GM12878 (cell line): ENCODE measurements at regions not wholly inside any gene's neighbourhood (a gene's known extent, or its start where the extent isn't known, plus 50 kb on each side); places are given as distances from the start of the nearest gene placed in this dataset.
A peak's percentile ranks its signal among the peaks of the same experiment; 100 is the strongest.

Experiments used
- ATAC-seq: fragments of 200-7000 bp; cut with Tn5 transposase; 3 replicates; pipeline ENCODE4 v1.9.1; 2020; ENCODE audit warnings: mild to moderate bottlenecking, moderate library complexity
- BruUV-seq: library from RNA; stranded (reverse); fragments of 400-500 nt; replicated peaks from 2 replicates; lab custom pipeline; 2021; lab: Mats Ljungman, UMichigan
- CTCF ChIA-PET: fragments of 300-600 bp; sonication (Branson Sonifier 250); formaldehyde crosslinking; extraction: SDS; loops from one replicate; lab custom pipeline; 2021; ENCODE audit warnings: inconsistent platforms; lab: Yijun Ruan, JAX
- POLR2A ChIA-PET: fragments of 350-600 bp; formaldehyde crosslinking; extraction: SDS; loops from one replicate; lab custom pipeline; 2021; ENCODE audit warnings: inconsistent platforms; lab: Charles Lee
- RAD21 ChIA-PET: fragments of 300-600 bp; sonication (Branson Sonifier 250); formaldehyde crosslinking; loops from one replicate; lab custom pipeline; 2023; ENCODE audit warnings: antibody characterized with exemption; ENCODE audit not compliant: unreplicated experiment; lab: Charles Lee
- SMC1A ChIA-PET: fragments of 300-600 bp; sonication (Branson Sonifier 250); formaldehyde crosslinking; loops from one replicate; lab custom pipeline; 2023; ENCODE audit not compliant: unreplicated experiment, uncharacterized antibody; lab: Charles Lee
- DNase-seq: peaks from one replicate; pipeline ENCODE4 v3.0.0-alpha.2; 2011; ENCODE audit warnings: low read depth, low spot score
- FAIRE-seq: peaks from 3 replicates; lab custom pipeline; 2011; peaks lifted over from hg19 to GRCh38; lab: Jason Lieb, UNC
- H2AFZ ChIP-seq: 2 replicates; pipeline ENCODE4 v1.6.0; 2011; ENCODE audit warnings: low read depth, low read length, control low read depth; ENCODE audit not compliant: control insufficient read depth
- H3K27ac ChIP-seq: 2 replicates; pipeline ENCODE4 v1.5.1; 2011; ENCODE audit warnings: control low read depth; ENCODE audit not compliant: control insufficient read depth, insufficient read depth
- H3K27me3 ChIP-seq, 2 experiments: replicated peaks in 1 of 2; 2 replicates each; pipeline versions ENCODE4 v1.6.0 to v1.6.1; 2011; ENCODE audit warnings: low read length in 1 of 2; ENCODE audit not compliant: control insufficient read depth in 2 of 2, insufficient read depth in 2 of 2
- H3K36me3 ChIP-seq, 2 experiments: 2 replicates each; pipeline ENCODE4 v1.5.1; 2011; ENCODE audit warnings: low read length in 1 of 2; ENCODE audit not compliant: control insufficient read depth in 2 of 2, insufficient read depth in 2 of 2
- H3K4me1 ChIP-seq: 2 replicates; pipeline ENCODE4 v1.6.1; 2011; ENCODE audit warnings: mild to moderate bottlenecking, low read length, moderate library complexity, mixed read lengths; ENCODE audit not compliant: control insufficient read depth, insufficient read depth
- H3K4me2 ChIP-seq: 2 replicates; pipeline ENCODE4 v1.6.0; 2011; ENCODE audit warnings: control low read depth; ENCODE audit not compliant: control insufficient read depth, insufficient read depth
- H3K4me3 ChIP-seq: fragments of 200-600 bp; sonication (generic); 2 replicates; pipeline ENCODE4 v1.5.1; 2016
- H3K79me2 ChIP-seq: 2 replicates; pipeline ENCODE4 v1.6.0; 2011; ENCODE audit warnings: low read length; ENCODE audit not compliant: control insufficient read depth, insufficient read depth
- H3K9ac ChIP-seq: 2 replicates; pipeline ENCODE4 v1.8.0; 2011; ENCODE audit warnings: low read length, control low read depth, mixed read lengths; ENCODE audit not compliant: control insufficient read depth, insufficient read depth
- H3K9me3 ChIP-seq: replicated peaks from 3 replicates; pipeline ENCODE4 v1.5.1; 2011; ENCODE audit warnings: mild to moderate bottlenecking, low read length; ENCODE audit not compliant: control insufficient read depth, insufficient read depth
- H4K20me1 ChIP-seq: 2 replicates; pipeline ENCODE4 v1.6.0; 2011; ENCODE audit not compliant: control insufficient read depth, insufficient read depth
- EED ChIP-seq: sonication (generic); IDR thresholded peaks from 2 replicates; pipeline ENCODE4 v1.6.1; 2016; ENCODE audit warnings: antibody characterized with exemption, low read depth
- HCFC1 ChIP-seq: fragments of 150-350 bp; IDR thresholded peaks from 2 replicates; pipeline ENCODE4 v1.6.1; 2014; ENCODE audit warnings: low read length
- NKRF ChIP-seq: fragments of 450-650 bp; conservative IDR thresholded peaks from 2 replicates; pipeline ENCODE4 v1.6.1; 2017; ENCODE audit warnings: mild to moderate bottlenecking, moderate library complexity
- RAD21 ChIP-seq: IDR thresholded peaks from 2 replicates; pipeline ENCODE4 v1.6.1; 2011; ENCODE audit warnings: mild to moderate bottlenecking, low read depth, low read length, moderate library complexity; ENCODE audit not compliant: insufficient read depth
- RBBP5 ChIP-seq: fragments of 200-600 bp; sonication (generic); conservative IDR thresholded peaks from 2 replicates; pipeline ENCODE4 v1.6.1; 2016
- RFX5 ChIP-seq: IDR thresholded peaks from 2 replicates; pipeline ENCODE4 v1.6.1; 2011; ENCODE audit warnings: low read depth, low read length, improper control_type of control experiment
- SMAD5 ChIP-seq: IDR thresholded peaks from 2 replicates; pipeline ENCODE4 v1.6.1; 2016; ENCODE audit warnings: antibody characterized with exemption, low read depth
- TAF1 ChIP-seq: IDR thresholded peaks from 2 replicates; pipeline ENCODE4 v1.6.1; 2011; ENCODE audit warnings: mild to moderate bottlenecking, low read depth, low read length, borderline replicate concordance
- ZBTB40 ChIP-seq: fragments of 450-650 bp; IDR thresholded peaks from 2 replicates; pipeline ENCODE4 v1.6.1; 2016; ENCODE audit warnings: mild to moderate bottlenecking, moderate library complexity, borderline replicate concordance
- ZNF217 ChIP-seq: fragments of 450-650 bp; IDR thresholded peaks from 2 replicates; pipeline ENCODE4 v1.6.1; 2017; ENCODE audit warnings: antibody characterized with exemption, mild to moderate bottlenecking
- WGBS: methylation state at CpG from one replicate; pipeline ENCODE4 v1.1.6; 2016; ENCODE audit warnings: low lambda C conversion rate; ENCODE audit not compliant: insufficient replicate concordance, insufficient coverage; ENCODE audit errors: missing lambda C conversion rate; 5-methylcytosine and 5-hydroxymethylcytosine counted together
- in situ Hi-C: fragments of 300-500 bp; cut with MboI; formaldehyde crosslinking; loops from 9 replicates; pipeline ENCODE4 v1.14.3; 2018; ENCODE audit warnings: mixed read lengths
- intact Hi-C: fragments of 100-400 bp; cut with micrococcal nuclease; formaldehyde crosslinking; loops from one replicate; pipeline ENCODE4 v1.14.2; 2022; ENCODE audit not compliant: unreplicated experiment
- TF ChIP-seq, protein P1 (sequence below): fragments of 450-650 bp; IDR thresholded peaks from 2 replicates; pipeline ENCODE4 v1.6.1; 2017; ENCODE audit warnings: mild to moderate bottlenecking, moderate library complexity

DNA sequence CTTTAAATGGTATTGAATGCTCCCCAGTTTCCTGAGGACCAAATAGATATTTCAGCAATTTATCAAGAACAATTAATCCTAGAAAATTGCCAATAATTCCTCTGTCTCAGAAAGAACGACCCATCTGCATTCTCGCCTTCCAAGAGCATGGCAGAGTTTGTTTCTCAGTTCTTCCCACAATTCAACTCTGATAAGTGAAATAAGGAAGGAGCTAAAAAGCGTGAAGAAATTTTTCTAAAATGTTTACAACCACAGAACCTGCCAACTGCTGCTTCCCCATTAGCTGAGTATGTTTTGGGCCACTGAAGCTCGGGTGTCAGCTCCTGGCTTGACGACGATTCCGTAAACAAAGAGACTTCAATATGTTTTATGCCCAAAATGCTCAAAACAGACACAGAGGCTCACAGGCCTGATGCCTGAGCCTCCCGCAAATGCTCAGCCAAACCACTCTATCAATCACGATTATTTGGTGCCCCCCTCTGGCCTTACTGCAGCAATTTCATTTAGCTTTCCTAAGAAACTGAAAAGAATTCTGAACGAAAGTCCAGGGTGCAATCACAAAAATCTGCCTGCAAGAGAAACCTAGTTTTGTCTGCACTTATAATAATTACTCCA lies 259.2 kb upstream of the CCDC54 start (continued):
- no peak for TF ChIP-seq TAF1
- TF ChIP-seq ZBTB40, result no peak
- TF ChIP-seq HCFC1, result no peak
- no peak for TF ChIP-seq ZNF217
- TF ChIP-seq RAD21, result peak; percentile 71

DNA sequence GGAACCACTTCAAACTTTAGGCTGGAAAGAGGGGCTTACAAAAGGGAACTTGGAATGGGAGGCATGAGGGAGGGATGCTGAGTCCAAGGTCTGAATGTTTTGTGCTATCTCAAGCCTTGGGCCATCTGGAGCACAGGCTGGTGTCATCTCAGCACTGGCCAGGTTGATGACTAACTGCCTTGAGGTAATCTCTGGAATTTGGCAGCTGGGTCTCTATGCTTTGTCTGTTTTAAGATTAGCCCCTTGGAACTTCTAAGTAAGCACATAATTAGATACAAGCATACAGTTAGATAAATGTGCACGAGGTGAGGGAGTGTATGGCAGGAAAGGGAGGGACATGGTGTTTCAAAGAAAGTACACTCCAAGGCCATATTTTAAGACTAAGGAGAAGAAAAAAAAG lies 252.4 kb upstream of the CCDC54 start:
- no peaks in the 10 kb centered on the region for H3K36me3 ChIP-seq
- no peaks in the 10 kb centered on the region for H4K20me1 ChIP-seq
- 0% methylated on average over 1 of the region's 1 CpG for WGBS
- H3K79me2 ChIP-seq, result no peaks in the 10 kb centered on the region
- H3K9me3 ChIP-seq, result no peaks in the 10 kb centered on the region
- intact Hi-C loops, result no loop called here
- in situ Hi-C loops, result no loop called here
- SMC1A ChIA-PET, result no interaction called here
- ATAC-seq, result no peak
- no peak overlapping the region for H3K4me3 ChIP-seq
- CTCF ChIA-PET, result no interaction called here
- H3K4me1 ChIP-seq, result no peaks in the 10 kb centered on the region
- no peak for FAIRE-seq
- no peak overlapping the region for H3K4me2 ChIP-seq
- no peak for DNase-seq
- no peaks in the 10 kb centered on the region for H3K27me3 ChIP-seq
- no peak for TF ChIP-seq NKRF
- TF ChIP-seq EED, result no peak
- no peak for TF ChIP-seq RFX5
- no peak for TF ChIP-seq RBBP5
- TF ChIP-seq, protein P1, sequence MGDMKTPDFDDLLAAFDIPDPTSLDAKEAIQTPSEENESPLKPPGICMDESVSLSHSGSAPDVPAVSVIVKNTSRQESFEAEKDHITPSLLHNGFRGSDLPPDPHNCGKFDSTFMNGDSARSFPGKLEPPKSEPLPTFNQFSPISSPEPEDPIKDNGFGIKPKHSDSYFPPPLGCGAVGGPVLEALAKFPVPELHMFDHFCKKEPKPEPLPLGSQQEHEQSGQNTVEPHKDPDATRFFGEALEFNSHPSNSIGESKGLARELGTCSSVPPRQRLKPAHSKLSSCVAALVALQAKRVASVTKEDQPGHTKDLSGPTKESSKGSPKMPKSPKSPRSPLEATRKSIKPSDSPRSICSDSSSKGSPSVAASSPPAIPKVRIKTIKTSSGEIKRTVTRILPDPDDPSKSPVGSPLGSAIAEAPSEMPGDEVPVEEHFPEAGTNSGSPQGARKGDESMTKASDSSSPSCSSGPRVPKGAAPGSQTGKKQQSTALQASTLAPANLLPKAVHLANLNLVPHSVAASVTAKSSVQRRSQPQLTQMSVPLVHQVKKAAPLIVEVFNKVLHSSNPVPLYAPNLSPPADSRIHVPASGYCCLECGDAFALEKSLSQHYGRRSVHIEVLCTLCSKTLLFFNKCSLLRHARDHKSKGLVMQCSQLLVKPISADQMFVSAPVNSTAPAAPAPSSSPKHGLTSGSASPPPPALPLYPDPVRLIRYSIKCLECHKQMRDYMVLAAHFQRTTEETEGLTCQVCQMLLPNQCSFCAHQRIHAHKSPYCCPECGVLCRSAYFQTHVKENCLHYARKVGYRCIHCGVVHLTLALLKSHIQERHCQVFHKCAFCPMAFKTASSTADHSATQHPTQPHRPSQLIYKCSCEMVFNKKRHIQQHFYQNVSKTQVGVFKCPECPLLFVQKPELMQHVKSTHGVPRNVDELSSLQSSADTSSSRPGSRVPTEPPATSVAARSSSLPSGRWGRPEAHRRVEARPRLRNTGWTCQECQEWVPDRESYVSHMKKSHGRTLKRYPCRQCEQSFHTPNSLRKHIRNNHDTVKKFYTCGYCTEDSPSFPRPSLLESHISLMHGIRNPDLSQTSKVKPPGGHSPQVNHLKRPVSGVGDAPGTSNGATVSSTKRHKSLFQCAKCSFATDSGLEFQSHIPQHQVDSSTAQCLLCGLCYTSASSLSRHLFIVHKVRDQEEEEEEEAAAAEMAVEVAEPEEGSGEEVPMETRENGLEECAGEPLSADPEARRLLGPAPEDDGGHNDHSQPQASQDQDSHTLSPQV, result no peak
- no peak for TF ChIP-seq SMAD5
- no peak overlapping the region for H3K9ac ChIP-seq
- RAD21 ChIA-PET, result no interaction called here
- H2AFZ ChIP-seq, result no peak overlapping the region
- no TSS peak for BruUV-seq
- POLR2A ChIA-PET, result no interaction called here
- H3K27ac ChIP-seq, result no peak overlapping the region
